Glomerular visceral epithelial cell (primary cell): ENCODE measurements at regions not wholly inside any gene's neighbourhood (a gene's known extent, or its start where the extent isn't known, plus 50 kb on each side); places are given as distances from the start of the nearest gene placed in this dataset.
"Not testable (repeated sequence)": the region's sequence is repeated elsewhere in the genome, so short reads cannot be mapped to it uniquely, and the experiment has no call there.

ENCODE experiments used
- DNase-seq: peaks from one replicate; pipeline ENCODE4 v3.0.0-alpha.2; 2016; ENCODE audit errors: extremely low spot score

DNA sequence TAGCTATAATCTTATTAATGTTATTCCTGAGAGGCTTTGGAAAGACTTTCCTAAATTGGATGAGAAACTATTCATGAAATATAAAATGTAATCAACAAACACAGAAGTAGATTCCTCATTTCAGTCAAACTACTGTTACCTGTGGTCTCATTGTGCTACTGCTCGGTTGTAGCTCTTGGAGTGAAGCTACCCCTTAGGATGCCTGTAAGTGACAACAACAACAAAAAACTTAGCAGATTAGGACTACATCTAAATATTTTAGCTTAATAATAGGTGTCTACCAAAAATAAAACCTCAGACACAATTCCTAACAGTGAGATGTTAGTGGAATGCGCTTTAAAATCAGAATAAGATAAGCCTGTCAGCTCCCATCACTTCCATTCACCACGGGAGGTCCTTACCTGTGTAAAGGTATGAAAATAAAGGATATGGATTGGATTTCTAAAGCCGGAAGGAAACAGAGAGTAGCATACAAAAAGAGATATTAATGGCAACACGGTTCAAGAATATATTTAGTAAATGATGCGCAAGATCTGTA, 369.2 kb downstream of the OSTF1 start:
- DNase-seq, result no peak

DNA sequence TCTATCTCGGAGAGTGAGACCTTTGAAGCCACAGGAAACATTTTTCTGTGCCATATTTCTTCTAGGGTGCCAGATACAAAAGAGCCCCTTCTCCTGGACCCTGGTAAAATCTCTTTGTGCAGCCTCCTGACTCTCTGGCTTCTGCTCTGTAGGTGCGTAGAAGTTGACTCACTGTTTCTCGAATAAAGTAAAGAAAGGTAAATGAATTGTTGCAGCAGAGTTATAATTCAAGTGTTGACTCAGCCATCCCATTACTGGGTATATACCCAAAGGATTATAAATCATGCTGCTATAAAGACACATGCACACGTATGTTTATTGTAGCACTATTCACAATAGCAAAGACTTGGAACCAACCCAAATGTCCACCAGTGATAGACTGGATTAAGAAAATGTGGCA, 371.0 kb downstream of the OSTF1 start:
- not testable (repeated sequence) for DNase-seq

DNA sequence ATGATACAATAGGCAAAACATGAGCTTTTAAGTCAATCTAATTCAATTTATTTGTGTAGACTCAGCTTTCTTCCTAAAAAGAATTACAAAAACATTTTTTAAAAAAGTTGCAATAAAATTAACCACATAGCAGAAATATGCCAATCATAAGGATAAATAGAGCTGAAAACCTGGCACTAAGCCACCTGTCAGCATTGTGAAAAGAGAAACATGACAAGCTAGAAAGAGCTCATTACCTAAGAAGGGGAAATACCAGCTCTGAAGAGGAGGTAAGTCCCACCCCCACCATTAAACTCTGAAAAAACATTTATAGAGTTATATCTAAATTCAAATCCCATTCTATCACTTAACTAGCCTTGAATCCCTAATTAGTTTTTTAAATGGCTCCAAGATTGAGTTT, 372.9 kb downstream of the OSTF1 start:
- DNase-seq, result no peak

DNA sequence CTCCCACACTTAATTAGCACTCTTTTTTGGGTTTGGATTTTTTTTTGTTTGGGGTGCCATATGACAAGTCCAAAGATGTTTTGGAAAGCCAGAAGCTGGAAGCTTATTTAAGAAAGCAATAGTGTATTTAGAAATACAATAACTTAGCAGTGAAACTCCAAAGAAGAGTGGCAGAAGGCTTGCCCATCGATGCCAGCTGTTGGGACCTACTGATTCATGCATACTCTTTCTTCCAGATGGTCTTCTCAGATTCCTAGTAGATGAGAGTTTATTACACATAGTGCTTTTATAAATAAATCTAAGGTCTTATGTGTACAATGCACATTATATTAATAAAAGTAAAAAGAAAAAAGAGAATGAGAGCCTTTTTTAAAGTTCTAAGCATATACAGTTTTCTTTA, 374.6 kb downstream of the OSTF1 start:
- DNase-seq, result no peak

DNA sequence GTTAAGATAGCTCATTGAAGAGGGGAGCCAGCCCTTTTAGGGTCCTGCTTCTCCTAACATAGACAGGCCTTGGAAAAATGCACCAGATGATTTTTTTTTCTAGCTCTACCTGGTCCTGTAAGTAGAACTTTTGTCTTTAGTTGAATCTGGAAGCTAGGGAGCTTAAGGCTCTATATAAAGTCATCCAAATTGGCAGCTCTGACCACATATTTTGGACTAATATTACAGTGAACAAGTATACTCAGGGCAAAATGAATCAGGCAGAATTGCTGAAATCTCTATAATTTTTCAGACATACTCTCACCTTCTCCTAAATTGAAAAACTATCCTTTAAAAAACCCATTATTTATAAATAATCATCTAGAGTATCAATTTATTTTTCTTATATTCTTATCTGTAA, 375.6 kb downstream of the OSTF1 start:
- DNase-seq, result no peak

DNA sequence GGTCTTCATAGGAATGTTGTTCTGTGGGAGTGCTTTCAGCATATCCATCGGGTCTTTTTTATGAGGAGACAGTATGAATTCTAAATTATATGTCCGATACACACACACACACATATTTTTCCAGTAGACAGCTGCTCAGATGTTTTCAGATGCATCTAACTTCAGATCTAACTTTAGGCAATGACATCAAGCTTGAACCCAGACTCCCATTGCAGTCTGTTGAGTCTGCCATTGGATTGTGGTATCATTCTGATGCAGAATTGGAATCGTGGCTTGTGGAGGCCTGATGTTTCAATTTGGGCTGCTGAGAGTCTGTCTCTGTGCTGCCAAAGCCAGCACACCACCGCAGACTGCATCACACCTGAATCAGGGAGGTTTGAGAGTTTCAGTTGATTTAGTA, 376.4 kb downstream of the OSTF1 start:
- no peak for DNase-seq

DNA sequence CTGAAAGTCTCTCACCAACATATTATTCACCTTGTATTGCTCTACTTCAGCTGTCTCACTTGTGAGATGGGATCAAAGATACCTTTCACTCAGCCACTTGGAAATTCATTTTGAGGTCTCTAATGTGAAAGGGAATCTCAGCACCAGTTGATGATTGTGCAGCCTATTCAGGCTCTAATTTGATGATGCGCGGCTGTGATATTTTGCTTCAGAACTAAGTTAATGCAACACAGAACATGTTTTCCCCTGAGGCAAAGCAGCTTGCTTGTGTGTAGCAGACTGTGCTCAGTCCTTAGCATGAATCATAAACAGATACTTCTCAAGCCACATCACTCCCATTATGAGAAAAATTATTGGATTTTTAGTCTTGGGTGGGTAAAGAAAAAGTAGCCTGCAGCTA, 378.8 kb downstream of the OSTF1 start:
- DNase-seq, result no peak

DNA sequence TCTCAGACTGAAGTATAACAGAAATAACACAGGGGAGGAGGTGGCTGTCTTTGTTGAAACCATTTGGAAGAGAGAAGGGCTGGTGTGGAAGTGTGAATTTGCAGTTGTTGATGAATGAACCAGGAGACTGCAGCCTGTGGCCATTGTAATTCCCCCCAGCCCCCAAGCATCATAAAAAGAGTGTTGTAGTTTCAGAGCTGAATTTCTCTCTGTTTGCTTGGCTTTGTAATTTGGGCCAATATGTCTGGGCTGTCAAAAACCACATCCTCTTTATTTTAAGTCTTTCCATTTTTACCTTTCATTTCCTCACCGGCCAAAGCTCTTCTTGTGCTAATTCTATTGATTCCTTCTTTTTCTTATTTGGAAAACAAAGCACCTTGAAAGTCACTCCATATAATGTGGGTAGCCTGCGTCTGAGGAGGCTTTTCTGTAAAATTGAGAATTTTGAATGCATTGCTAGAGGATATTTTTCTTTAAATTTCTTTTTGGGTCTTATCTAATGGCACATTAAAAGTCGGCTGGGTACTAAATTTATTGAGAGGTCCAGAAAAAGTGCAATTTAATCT, 383.3 kb downstream of the OSTF1 start:
- DNase-seq, result no peak

DNA sequence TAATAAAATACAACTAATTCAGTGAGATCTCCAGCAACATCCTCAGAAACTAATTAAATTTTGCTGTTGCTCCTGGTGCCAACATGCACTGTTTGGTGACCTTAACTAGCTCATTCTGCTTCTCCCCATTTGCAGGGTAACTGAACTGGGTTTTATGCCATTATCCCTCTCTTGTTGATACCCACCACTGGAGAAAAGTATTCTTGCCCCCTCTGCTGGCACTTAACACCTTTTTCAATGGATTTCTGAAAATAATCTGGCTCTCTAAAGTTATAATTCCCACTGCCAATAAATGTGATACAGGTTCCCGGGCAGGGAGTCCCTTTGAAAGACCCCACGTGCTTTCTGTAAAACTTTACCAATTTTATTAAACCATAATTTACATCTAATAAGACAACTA, 394.3 kb downstream of the OSTF1 start:
- no peak for DNase-seq

DNA sequence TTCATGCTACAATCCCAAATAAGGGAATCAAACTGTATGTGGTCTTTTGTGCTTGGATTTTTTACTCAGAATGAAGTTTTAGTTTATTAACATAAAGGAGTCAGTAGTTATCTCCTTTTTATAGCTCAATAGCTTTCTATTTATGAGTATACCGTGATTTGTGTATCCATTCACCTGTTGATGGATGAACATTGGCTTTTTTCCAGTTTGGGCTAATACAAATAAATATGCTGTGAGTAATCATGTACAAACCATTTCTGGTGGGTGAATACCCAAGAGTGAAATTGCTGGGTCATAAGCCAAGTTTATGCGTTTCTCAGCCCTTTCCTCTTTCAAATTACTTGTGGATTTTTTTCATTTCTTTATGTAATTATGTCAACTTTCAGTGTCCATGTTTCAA, 395.3 kb downstream of the OSTF1 start:
- DNase-seq, result no peak

DNA sequence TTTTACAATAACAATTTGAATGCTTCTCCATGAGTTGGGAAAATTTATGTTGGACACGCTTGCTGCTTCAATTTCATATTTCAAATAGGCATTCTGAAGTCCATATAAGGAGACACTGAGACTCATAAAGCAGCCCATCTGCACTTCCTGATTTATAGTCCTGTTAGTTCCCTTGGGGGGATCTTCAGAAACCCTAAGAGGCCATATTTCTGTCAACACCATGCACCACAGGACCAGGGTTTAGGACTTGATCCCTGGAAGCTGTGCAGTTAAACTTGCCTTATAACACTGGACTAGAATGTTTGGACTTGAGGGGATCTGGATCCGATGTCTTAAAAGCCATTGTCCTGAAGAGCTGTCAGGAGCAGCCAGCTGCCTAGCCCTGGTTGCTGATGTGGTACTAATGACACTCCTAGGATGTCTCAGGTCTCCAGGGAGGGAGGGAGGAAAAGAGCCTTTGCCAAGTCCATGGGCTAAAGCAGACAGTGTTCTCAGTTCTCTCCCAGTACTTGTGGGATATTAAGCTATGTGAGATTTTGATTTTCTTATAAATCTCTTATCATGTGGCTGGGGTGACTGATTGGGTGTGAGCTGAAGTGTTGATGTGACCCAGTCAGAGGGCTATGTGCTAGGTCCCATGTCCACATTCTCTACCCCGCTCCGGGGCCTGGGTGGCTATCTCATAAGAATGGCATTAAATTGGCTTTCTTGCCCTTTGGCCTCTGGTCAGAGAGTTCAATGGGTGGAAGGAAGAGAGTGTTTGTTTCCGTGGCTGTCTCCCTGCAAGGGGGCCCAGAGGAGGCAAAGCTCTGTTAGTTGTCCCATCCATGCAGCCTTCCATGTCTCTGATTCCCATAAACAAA, 399.8 kb downstream of the OSTF1 start:
- no peak for DNase-seq

DNA sequence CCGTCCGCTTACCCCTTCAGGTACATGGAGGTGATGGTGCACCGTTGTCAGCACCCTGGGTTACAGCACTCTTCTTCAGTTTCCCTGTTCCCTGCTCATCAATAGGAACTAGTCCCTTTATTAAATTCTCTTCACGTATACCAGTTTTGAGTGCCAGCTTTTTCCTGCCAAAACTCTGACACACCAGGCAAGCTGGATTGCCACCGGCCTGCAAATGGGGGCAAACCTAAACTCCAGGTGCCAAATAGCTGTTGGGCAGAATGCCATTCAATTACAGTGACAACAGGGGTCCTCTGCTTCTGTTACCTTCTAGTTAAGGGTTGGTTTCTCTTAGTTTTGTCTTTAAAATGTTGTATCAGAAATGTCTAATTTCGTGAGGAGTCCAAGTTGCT, 400.4 kb downstream of the OSTF1 start:
- no peak for DNase-seq

DNA sequence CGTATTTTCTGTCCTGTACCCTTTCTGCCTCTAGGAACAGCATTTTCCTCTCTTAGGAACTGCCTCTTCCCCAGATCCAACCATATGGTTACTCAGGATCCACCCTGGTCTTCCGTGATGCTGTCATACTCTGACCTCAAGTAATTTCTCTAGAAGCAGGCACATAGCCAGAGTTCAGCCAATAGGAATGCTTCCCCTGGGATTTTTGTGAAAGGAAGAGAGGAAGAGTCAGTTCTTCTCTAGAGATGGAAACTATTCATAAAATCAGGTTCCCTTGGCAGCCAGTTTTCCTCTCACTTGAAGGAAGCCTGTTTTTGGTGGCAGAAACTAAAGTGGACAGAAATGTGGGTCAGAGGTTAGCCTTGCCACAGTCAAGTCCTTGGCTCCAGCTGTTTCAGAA, 400.1 kb upstream of the PCSK5 start:
- no peak for DNase-seq

DNA sequence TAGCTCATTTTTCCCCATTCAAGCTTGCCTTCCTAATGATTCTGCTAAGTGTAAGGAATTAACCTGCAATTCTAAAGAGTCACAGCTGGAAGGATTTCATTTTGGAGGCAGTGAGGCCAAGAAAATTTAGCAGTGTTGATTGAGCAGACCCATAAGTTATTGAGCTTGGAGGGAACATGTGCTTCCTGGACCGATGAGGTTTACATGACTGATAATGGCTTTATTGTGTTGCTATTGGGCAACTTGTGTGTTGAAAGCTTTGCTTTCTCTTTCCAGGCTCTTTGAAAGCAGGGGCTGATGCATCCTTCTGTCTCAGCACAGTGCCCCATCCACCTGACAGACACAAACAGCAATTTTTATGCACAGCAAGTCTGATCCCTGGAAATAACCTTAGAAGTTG, 398.9 kb upstream of the PCSK5 start:
- DNase-seq, result no peak

DNA sequence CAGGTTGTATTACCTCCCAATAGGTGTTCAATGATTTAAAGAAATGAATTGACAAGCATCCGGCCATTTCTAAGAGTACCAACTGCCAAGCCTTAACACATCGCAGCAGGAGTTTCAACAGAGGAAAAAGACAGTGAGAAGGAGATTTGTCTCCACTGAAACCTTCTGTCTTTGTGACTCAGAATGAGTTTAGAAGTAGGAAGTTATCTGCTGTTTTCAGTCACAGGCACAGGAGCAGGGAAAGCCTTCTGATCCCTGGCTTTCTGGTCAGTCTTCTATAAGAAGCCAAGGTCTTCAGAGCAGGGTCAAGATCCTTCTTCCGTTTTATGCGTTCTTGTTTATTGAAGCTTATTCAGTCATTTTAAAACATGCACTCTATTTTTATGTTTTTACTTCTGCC, 390.7 kb upstream of the PCSK5 start:
- DNase-seq, result no peak

DNA sequence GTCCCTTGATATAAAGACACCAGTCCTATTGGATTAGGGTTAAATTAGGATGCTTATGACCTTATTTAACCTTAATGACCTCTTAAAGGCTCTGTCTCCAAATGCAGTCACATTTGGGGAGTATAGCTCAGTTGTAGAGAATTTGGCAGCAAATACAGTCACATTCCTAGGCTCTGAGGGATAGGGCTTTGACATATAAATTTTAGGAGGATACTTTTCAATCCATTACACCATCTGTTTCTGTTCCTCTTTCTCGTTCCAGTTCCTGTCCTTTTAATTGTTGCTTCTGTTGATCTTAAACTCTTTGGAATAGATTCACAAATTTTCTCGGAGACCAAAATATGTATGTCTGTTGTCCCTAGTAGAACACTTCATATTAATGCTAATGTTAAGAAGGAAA, 390.0 kb upstream of the PCSK5 start:
- no peak for DNase-seq

DNA sequence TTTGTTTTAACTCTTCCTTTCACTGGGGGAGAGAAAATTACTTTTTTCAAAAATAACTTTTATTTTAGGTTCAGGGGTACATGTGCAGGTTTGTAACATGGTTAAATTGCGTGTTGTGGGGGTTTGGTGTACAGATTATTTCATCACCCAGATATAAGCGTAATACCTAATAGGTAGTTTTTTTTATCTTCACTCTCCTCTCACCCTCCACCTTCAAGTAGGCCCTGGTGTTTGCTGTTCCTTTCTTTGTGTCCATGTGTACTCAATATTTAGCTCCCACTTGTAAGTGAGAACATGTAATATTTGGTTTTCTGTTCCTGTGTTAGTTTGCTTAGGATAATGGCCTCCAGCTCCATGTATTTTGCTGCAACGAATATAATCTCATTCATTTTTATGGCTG, 389.5 kb upstream of the PCSK5 start:
- DNase-seq, result not testable (repeated sequence)

DNA sequence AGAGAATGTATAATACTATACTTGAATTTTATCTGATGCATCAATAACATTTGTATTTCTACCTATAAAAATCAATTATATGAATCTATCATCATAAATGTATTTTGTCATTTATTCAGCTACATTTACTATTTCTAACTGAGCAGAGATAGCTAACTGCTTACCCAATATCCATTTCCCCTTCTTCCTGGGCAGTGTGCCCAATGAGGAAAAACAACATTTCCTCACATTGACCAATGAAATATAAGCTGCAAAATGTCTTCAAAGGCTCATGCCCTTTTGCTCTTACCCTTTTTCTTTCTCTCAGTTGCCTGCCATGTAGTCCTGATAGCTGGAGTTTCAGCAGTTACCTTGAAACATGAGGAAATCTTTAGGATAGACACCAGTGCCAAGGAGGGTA, 385.8 kb upstream of the PCSK5 start:
- DNase-seq, result no peak

DNA sequence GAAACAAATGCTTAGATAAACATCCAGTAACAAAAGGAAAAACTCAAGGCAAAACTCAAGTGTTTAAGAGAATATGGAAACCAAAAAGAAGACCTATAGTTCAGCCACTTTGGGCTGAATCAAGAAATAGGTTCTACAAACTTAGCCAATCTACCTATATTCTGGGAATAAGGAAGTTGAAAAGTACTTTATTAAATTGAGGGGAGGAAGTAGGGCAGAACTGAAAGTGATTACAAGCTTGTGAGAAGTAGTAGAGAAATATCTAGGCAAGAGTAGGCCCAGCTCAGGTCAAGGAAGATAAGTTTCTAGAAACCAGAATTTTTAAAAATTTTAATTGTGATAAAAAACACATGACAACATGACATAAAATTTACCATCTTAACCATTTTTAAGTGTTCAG, 384.8 kb upstream of the PCSK5 start:
- DNase-seq, result no peak

DNA sequence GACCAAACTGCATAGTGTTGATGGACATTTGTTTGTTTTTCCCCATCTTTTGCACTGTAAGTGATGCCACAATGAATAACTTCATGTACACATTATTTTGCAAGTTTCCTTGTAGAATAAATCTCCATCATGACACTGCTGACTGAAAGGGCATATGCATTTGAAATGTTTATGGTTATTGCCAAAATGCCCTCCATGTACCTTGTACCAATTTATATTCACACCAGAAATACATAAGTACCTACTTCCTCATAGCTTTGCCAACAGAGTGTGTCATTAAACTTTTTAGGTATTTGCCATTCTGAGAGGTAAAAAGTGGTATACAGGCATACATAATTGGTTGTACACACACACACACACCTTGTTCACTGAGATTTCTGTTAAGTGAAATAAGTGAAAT, 361.0 kb upstream of the PCSK5 start:
- DNase-seq, result no peak

DNA sequence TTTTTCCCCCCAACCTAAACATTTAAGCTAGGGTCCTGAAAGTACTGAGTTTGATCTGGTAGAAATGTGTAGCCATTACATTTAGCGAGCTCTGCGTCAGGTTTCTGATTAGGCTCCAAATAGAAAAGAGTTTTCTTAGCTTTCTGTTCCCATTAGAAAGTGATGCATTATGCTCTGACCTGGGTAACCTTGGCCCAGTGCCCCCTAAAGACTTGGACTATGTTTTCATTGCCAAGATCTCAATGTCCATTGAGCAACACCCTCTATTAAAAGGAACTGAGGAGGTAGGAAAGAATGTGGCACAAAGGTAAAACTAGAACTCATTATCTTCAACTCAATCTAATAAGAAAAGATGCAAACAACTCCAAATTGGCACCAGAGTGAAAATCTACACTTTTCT, 358.9 kb upstream of the PCSK5 start:
- no peak for DNase-seq

DNA sequence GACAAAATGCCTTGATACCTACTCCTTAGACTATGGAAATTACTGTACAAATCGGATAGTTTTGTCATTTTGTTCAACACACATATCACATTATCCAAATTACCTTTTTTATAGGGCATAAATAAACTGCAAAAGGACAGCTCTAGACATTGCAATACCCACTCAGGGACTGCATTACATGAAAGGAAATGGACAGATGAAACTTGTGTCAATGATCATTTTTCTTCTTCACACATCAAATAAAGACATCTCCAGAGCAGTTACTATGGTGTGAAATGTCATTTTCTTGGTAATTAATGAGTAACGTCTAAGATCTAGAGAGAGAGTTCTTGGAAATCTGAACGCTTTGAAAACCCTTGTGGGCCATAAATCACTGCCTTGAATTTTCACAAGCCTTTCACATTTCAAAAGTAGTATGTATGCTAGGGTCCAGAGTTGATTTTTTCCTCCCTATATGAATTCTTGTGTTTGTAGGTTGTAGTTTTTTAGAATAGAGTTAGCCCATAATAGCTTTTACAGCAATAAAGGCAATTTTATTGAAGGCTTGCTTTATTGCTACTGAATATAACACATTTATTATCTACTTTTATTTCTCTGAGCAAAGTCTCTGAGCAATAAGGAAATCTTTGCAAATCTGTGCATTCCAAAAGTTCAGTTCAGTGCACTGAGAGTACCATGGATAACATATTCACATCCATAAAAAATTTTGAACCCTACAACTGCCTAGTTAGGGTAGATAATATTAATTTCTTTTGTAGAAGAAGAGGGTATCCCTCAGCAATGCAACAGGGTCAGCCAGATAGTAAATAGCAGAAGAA, 358.0 kb upstream of the PCSK5 start:
- no peak for DNase-seq

DNA sequence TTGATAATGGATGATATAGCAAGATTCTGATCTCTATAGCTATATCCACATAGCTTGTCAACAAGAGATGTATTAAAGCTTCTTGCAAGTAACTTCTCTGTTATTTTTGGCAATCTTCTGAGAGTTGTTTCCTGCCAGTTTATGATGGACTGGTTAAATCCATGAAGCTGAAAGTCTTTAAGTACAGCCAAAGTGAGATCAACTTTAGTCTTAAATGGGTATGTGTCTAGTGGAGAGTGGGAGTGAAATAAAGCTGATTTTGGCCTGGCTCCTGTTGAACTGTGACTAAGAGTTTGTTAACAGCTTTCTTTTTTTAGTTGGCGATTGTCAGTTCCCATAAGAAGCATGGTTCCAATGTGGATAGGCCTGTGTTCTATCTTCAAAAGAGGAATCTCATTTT, 350.9 kb upstream of the PCSK5 start:
- no peak for DNase-seq
